GM18511 (cell line): ENCODE measurements at regions not wholly inside any gene's neighbourhood (a gene's known extent, or its start where the extent isn't known, plus 50 kb on each side); places are given as distances from the start of the nearest gene placed in this dataset.

ENCODE experiments used
- ATAC-seq: cut with Tn5 transposase; IDR thresholded peaks from one replicate; pipeline ENCODE4 v1.9.1; 2021; ENCODE audit warnings: mild to moderate bottlenecking, moderate library complexity; ENCODE audit not compliant: unreplicated experiment

DNA sequence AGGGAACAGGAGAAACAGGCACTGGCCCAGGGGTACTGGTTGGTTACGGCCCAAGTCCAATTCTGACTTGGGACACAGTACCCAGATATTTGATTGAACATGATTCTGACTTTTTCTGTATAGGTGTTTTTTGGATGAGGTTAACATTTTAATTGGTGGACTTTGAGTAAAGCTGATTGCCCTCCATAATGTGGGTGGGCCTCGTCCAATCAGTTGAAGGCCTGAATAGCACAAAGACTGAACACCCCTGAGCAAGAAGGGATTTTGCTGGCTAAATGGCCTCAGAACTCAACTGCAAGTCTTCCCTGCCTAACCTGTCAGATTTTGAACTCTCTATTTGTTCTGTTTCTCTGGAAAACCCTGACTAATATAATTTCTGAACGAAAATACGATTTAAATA is 222.6 kb downstream of the TEX36 start:
- no peak for ATAC-seq

DNA sequence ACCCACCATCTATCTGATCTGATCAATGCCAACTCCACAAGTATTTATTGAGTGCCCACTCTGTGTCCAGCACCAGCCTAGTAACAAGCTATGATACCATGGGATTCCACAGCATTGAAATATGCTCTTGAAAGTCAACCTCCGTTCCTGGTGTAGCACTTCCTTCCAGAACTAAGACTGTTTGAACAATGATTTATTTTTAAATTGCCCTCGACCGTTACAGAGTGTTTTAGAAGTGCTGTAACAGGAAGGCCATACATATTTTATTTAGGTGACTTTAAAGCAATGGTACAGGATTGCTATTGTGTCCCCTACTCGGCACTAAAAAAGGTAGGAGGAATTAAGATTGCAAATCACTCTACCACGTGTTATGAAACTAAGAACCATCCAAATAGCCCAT is 225.6 kb downstream of the TEX36 start:
- no peak for ATAC-seq

DNA sequence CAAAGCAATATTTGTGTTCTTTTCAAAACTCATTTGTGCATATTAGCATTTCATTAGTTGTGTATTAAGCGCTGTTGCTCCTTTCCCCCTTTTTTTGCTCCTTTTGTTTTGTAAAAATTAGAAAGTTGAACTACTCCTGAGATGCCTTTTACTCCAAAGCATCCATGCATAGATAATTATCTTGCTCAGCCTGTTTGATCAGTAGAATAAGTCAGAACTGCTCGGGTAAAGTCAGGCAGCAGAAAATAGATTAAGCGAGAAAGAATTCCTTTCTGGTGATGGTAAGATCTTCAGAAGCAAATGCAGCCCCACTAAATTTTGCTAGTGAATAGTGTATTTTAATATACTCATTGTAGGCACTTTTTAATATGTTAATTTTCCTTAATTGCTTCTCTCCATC is 227.1 kb downstream of the TEX36 start:
- no peak for ATAC-seq

DNA sequence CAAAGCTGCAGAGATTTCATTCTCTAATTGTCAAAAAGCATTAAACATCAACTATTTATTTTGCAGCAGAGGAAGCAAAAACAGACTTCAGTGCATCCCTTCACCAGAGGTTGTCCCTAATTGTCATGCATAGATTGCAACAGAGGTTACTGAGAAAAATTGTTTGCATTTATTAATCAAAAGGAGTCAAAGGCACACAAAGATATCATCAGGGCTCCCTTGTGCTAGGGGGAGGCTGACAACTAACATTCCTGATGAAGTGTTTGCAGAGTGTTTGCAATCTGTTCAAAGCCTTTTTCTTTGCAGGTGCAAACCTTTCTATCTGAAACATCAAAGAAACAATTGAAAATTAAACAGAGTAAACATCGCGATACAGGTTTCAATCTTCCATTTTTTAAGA is 227.5 kb downstream of the TEX36 start:
- no peak for ATAC-seq

DNA sequence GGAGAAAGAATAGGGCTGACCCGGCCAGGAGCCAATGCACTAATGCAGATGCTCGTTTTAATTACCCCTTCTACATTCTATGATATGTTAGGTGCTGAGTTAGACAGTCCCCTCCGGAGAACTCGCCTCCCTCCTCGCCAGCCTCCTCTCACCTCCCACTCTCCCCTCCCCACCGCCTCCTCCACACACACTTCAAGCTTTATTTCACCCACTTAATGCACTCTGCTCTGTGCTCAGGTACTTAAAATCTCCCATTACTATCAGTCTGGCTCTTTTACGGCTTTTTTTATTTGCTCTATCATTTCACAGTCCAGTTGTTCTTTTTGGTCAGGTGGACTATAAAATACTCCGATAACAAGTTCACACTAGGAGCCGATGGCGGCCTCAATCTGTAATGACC is 231.6 kb downstream of the TEX36 start:
- no peak for ATAC-seq

DNA sequence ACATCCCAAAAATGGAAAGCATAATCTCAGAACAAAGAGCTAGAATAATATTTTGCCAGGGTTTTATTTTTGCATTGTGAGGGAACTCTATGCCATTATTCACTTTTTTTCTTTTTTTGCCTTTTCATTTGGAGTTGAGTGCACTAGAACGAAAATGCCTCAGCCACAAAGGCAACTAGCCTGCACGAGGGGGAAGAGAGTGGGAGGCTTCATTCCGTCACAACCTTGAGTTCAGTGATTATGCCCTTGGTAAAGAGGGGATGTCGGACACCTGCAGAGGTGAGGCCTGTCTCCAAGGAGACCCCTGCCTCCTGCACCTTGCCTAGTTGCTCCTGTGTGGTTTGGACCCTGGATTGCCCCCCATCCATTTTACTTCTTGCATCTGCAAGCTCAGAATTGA is 232.7 kb downstream of the TEX36 start:
- ATAC-seq: no peak

DNA sequence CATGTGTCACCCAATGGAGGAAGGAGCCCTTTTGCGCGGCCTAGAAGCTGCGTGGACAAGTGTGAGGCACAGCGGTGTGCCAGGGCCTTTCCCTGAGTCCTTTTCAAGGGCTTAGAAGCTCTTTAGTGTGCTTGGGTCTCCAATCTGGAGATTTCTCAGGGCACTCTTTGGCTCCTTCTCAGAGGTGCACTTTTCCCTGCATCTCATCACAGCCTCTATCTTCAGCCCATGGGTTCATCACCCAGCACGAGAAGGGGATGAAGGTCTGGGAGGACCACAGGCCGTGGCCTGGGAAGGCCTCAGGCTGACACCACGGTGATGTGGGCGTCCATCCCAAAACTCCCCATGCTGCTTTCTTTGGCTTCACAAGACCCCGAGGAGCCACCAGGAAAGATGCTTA is 233.4 kb downstream of the TEX36 start:
- no peak for ATAC-seq

DNA sequence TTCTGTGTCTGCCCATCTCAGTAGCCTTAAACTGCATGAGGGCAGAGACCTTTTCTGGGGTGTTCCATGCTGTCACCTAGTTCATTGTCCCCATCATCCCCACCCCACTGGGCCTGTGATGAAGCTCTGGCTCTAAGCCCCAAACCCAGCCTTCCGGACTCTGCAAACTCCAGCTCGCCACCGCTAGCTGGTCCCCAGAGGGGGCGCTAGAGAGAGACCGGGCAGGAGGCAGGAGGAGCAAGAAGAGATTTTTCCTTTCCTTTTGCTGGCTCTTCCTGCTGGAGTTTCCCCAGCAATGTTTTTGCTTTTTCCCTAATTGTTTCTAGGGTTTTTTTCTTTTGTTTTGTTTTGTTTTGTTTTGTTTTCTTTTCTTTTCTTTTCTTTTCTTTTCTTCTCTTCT is 234.4 kb downstream of the TEX36 start:
- ATAC-seq: no peak

DNA sequence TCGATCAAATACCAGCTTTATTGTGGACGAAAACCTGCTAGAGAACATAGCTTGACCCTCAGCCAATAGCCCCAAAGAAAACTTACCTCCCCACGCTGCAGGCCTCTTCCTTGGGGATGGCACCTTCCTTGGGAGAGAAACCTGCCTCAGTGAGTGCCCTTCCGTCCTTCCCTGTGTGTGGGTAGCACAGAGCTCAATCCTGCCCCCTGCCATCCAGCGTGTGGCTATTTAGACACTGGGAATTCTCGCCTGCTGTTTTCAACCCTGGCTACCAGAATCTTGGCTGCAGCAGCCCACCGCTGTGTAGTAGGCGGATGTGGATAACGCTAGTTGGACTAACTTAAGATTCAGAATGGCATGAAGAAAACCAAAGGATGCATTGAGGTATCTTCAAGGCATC is 238.2 kb downstream of the TEX36 start:
- ATAC-seq: no peak

DNA sequence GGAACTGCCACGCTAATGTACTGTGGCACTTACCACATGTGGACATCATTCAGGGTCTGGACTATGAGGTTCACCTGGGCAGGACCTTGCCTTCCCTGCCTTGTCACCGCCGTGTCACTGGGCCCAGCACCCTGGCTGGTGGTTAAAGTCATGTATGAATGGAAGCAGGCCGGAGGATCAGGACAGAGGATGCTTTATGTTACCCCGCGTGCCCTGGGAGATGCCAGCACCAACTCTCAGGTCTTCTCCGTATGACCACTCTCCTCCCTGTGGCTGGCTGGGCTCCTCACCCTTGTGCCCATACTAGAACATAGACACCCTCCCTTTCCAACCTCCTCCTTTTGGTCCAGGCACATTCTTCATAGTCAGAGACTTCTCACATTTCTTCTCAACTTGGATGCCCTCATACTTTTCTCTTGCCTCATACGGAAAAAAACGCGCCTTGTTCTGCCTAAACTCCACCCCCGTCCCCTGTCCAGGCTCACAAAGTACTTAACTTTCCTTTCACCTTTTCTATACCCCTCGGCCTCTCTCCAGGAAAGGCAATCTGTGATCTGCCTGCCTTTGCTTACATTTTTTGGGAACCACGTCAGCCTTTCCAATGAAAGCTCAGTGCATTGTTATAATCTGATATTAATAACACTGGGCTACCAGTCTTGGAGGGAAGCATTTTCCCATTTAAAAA is 240.0 kb downstream of the TEX36 start:
- no peak for ATAC-seq

DNA sequence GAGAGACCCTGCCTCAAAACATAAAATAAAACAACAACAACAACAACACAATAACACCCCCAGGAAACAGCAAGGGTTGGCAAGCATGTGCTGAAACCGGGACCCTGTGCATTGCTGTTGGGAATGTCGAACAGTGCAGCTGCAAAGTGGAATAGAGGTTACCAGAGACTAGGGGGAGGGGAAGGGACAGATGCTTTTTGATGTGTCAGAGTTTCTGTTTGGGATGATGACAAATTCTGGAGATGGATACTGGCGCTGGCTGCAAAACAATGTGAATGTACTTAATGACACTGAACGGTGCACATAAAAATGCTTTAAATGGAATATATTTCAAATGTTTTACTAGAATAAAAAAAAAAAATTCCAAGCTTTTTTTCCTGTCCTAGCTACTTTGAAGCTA is 241.8 kb downstream of the TEX36 start:
- ATAC-seq: no peak

DNA sequence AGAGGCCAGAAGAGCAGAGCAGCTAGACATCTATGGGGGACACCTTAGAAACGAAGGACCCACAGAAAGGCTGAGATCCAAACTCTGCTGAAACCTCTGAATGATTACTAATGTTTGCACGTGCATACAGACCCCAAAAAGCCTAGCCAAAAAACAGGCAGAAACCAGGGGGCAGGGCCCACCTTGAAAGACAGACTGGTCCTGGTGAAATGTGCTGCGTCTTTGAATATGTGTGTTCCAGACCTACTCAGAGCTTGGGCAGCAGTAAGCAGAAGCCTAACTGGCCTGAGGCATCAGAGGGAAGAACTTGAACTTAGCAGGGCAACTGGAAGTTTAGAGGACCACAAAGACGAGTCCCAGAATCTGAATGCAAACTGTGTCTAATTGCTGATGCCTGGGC is 251.8 kb downstream of the TEX36 start:
- ATAC-seq: no peak

DNA sequence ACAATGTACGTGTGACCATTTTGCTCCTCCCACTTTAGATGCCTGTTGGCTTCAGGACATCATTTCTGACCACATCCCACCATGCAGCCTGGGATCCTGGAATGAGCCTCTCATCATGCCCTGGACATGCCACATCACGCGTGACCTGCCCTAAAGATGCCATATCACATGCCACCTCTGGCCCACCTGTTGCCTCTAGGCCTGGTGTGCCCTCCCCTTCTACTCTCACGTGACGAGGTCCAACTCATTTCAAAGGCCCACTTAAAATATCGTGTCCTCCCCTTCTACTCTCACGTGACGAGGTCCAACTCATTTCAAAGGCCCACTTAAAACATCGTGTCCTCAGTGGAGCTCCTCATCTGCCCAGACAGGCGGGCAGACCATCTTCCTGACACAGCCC is 254.9 kb downstream of the TEX36 start:
- ATAC-seq: no peak

DNA sequence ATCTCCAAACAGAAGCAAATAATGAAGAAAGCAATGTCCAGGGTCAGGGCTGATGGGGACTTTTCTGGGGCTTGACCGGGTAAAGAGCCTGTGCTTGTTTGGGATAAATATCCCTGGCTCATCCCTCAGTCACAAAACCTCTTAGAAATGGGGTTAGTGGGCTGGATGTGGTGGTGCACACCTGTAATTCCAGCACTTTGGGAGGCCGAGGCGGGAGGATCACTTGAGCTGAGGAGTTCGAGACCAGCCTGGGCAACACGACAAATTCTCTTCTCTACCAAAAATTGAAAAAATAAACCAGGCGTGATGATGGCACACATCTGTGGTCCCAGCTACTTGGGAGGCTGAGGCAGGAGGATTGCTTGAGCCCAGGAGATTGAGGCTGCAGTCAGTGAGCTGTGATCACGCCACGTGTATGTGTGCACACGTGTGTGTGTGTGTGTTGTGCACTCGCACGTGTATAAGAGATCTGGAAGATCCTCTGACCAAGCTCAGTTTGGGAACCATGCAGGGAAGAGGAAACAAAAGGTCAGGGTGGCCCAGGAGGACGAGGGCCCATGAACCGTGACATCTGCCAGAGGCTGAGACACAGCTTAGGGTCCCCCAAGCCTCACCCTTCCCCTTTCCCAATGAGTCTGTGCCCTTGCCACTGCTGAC is 258.6 kb downstream of the TEX36 start:
- ATAC-seq: no peak

DNA sequence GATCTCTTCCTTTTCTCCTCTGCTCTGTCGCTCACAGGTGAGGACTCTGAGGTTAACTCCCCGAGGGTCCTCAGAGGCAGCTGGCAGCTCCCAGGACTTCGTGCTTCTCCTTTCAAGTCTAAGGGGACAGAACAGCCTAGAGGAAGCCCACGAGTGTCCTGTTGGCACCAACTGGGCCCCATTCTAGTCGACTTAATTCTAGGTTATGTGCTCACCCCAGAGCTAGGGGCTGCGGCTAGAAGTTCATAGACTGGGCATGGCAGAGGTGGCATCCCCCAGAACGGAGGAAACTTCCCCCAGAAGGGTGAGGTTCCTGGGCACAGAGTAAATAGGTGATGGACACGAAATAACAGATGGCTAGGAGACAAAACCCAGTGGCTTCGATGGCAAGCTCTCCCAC is 259.4 kb downstream of the TEX36 start:
- no peak for ATAC-seq

DNA sequence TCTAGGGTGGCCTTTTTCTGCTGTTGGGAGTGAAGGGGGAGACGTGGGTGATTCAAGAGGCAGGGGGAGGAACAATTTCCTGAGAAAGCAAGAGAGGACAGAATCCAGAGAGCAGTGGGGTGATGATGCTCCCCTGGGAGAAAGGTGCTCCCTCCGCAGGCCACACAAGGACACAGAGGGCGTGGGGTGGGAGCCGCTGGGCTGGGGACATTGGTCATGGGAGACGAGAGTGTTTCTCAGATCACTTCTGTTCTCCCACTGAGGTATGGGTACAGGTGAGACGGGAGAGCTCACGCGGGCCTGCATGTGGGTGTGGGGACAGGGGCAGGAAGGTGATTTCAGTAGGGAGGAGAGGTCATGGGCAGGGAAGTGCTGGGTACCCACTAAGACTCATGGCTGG is 259.5 kb upstream of the CTBP2 start:
- no peak for ATAC-seq

DNA sequence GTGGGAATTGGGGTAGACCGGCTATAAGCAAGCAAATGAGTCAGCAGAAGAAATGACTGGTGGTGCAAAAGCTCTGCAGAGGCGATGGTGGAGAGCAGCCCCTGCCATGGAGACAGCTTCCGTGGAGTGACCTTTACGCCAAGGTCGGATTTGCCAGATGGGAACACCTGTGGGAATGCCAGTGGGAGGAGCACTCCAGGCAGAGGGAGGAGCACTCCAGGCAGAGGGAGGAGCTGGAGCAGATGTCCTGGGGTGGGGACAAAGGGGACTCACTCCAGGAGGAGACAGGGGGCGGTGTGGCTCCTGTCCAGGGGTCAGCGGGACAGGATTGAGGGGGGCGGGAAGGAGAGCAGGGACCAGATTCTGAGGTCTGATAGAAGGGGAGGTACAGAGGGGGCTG is 258.8 kb upstream of the CTBP2 start:
- no peak for ATAC-seq

DNA sequence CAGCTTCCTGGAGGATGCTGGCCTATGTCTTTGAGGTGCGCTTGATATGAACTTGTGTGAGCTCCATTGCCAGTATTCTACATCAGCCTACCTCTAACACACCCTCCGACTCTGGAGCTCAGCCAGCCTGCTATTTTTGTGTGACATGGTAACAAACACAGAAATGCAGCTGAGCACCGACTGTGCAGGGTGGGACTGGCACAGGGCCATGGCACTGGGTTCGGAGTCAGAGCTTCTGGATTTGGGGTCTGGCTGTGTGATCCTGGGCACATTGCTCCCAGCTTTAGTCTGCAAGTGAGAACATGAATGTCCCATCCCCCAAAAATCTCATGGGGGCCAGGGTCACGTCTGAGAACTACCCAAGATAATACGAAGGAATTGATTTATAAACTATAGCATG is 257.2 kb upstream of the CTBP2 start:
- ATAC-seq: no peak

DNA sequence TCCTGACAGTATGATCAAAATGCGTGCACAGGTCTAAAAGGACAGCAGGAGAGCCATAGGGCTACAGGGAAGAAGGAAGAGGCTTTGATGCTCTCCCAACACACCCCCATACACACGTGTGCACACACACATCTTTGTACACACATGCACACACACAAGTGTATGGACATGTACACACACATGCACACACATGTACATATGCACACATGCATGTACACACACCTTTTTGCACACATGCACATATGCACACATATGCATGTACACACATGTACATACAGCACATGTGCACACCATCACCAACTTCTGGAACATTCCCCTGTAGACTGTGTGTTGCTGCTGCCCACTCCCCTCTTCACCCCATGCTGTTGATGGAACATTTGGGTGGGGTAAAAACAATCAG is 255.6 kb upstream of the CTBP2 start:
- ATAC-seq: no peak

DNA sequence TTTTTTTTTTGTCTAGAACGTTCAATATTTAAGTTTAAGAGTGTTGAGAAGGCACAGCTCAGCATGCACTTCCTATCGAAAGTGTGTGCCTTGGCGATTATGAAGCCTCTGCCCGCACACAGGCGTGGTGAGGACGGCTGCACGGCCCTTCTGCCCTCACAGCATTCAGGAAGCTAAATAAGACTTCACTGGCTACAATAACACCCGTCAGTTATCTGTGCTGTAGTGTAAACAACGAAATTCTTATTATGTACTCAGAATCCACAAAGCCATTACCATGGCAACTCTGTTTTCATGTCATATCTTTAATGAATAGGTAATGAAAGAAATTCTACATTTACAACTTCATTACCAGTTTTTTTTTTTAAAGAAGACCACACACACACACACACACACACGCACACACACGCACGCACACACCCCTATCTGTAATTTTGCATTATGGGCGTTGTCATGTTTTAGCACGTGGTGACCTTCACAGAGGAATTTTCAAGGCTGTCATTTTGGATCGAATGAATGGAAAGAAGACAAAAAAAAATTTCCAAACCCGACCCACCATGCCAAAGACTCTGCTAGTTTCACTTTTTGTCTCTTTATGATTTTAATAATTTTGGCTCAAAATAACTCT is 254.8 kb upstream of the CTBP2 start:
- no peak for ATAC-seq

DNA sequence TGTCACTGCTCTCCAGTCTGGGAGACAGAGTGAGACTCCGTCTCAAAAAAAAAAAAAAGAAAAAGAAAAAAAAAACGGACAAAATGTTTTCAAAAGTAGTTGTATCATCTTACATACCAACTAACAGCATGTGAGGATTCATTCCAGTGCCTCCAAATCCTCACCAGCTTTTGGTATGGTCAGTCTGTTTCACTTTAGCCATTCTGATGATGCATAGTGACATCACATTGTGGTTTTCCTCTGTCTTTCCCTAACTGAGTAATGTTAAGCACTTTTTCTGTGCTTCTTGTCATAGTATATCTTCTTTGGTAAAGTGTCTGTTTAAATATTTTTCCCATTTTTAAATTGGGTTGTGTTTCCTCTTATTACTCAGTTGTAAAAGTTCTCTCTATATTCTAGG is 251.4 kb upstream of the CTBP2 start:
- no peak for ATAC-seq

DNA sequence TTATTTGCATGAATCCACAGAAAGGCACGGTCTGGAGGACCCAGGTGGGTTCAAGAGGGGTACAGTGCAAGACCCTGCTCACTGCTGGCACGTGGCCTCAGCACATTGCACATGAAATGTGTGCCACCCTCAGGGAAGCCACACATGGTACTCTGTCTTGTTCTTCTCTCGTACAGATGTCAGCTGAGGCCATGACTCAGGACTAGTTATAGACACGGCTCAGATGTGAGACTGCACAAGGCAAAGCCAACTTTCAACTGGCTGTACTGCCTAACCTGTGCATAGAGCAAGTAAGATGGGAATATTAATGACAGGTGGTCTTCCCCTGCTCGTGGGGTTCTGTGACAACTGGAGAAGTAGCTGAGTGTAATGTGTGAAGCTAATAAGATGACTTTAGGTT is 249.4 kb upstream of the CTBP2 start:
- ATAC-seq: no peak

DNA sequence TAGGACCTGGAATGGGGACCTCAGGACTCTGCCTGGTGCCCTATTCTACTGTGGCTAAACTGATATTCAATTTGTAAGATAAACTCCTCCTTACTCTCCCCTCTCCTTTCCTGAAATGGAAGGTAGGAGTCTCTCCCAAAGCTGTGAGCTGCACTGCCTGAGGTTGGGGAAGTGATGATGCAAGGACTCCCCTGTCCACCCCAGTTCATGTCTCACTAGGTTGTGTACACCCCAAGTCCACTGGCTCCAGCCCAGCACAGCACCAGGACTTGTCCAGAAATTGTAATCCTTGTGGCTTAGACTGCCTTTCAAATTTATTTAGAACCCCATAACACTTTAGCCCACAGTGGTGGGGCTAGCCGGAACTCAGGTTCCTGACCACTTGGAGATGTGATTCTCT is 247.2 kb upstream of the CTBP2 start:
- ATAC-seq: no peak
